ENCODE measurements at regions not wholly inside any gene's neighbourhood (a gene's known extent, or its start where the extent isn't known, plus 50 kb on each side); places are given as distances from the start of the nearest gene placed in this dataset.

- Histone ChIP-seq H3K27me3 (ENCODE audit: insufficient read depth, poor library complexity, severe bottlenecking) (peaks cover 55% of the 10 kb centered on the region), H3K27ac (replicated peaks) (no peak overlapping the region), H3K4me3 (replicated peaks; ENCODE audit: insufficient read depth, low read length) (no peak overlapping the region)
- no peak for DNase-seq (ENCODE audit: low read depth in 1 of 2, low spot score in 1 of 2)
- no peak for TF ChIP-seq REST (IDR thresholded peaks at IDR 0.05; ENCODE audit: insufficient replicate concordance, low read depth)
- no peak for TF ChIP-seq CTCF (IDR thresholded peaks at IDR 0.05; ENCODE audit: insufficient read depth, low read length)
- TF ChIP-seq GABPA (IDR thresholded peaks at IDR 0.05; ENCODE audit: low read depth), result no peak
- no peak for TF ChIP-seq SPI1 (IDR thresholded peaks at IDR 0.05; ENCODE audit: borderline replicate concordance, low read depth)
- no peak for TF ChIP-seq POLR2AphosphoS5 (IDR thresholded peaks at IDR 0.05; ENCODE audit: low read depth)
These were observed 734.4 kb upstream of the ZEB2 start for GRCh38 chr2:145254291-145254690.

GRCh38 chr2:145253492-145253891 lies 733.6 kb upstream of the ZEB2 start:
- no peak for DNase-seq (ENCODE audit: low read depth in 1 of 2, low spot score in 1 of 2)
- Histone ChIP-seq H3K27me3 (ENCODE audit: insufficient read depth, poor library complexity, severe bottlenecking) (peaks cover 54% of the 10 kb centered on the region), H3K27ac (replicated peaks) (no peak overlapping the region), H3K4me3 (replicated peaks; ENCODE audit: insufficient read depth, low read length) (no peak overlapping the region)
- no peak for TF ChIP-seq POLR2AphosphoS5 (IDR thresholded peaks at IDR 0.05; ENCODE audit: low read depth)
- TF ChIP-seq GABPA (IDR thresholded peaks at IDR 0.05; ENCODE audit: low read depth), result no peak
- TF ChIP-seq CTCF (IDR thresholded peaks at IDR 0.05; ENCODE audit: insufficient read depth, low read length), result no peak
- no peak for TF ChIP-seq REST (IDR thresholded peaks at IDR 0.05; ENCODE audit: insufficient replicate concordance, low read depth)
- TF ChIP-seq SPI1 (IDR thresholded peaks at IDR 0.05; ENCODE audit: borderline replicate concordance, low read depth), result no peak

- no peak overlapping the region for H3K4me3 ChIP-seq (replicated peaks; ENCODE audit: insufficient read depth, low read length)
- H3K27ac ChIP-seq (replicated peaks), result no peak overlapping the region
- TF ChIP-seq POLR2AphosphoS5 (IDR thresholded peaks at IDR 0.05; ENCODE audit: low read depth) (no peak), CTCF (IDR thresholded peaks at IDR 0.05; ENCODE audit: insufficient read depth, low read length) (no peak), GABPA (IDR thresholded peaks at IDR 0.05; ENCODE audit: low read depth) (no peak), REST (IDR thresholded peaks at IDR 0.05; ENCODE audit: insufficient replicate concordance, low read depth) (no peak), SPI1 (IDR thresholded peaks at IDR 0.05; ENCODE audit: borderline replicate concordance, low read depth) (no peak)
- no peak for DNase-seq (ENCODE audit: low read depth in 1 of 2, low spot score in 1 of 2)
- H3K27me3 ChIP-seq (ENCODE audit: insufficient read depth, poor library complexity, severe bottlenecking), result no peaks in the 10 kb centered on the region
These were observed 725.5 kb upstream of the ZEB2 start for GRCh38 chr2:145245268-145245870.

Measured in HL-60 (cell line).